NCI-H1436 treated with DMSO at 0.1 percent for 48 hours (cell line): ENCODE measurements at regions not wholly inside any gene's neighbourhood (a gene's known extent, or its start where the extent isn't known, plus 50 kb on each side); places are given as distances from the start of the nearest gene placed in this dataset.
"Not testable (repeated sequence)": the region's sequence is repeated elsewhere in the genome, so short reads cannot be mapped to it uniquely, and the experiment has no call there.

ENCODE experiments used
- DNase-seq: peaks from one replicate; lab custom pipeline; 2025; lab: John Stamatoyannopoulos, UW

DNA sequence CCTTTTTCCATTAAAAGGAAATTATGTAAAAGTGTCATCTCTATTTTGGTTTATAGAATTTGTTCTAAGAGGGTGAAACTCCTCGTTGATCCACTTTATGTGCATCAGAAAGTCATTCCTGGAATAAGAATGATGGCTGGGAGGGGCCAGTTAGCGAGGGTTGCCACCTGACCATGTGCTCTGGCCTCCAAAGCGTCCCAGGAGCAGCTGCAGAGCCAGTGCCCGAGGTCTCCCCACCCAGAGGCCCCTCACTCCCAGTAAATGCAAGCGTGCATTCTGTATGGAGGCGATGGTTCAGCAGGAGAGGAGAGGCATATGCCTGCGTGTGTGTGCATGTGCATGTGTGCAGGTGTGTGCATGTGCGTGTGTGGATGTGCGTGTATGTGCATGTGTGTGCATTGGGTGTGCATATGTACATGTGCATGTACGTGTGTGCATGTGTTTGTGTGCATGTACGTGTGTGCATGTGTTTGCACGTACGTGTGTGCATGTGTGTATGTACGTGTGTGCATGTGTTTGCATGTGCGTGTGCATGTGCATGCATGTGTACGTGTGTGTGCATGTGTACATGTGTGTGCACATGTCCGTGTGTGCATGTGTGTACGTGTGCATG, 345.8 kb downstream of the TEX29 start:
- no peak for DNase-seq

DNA sequence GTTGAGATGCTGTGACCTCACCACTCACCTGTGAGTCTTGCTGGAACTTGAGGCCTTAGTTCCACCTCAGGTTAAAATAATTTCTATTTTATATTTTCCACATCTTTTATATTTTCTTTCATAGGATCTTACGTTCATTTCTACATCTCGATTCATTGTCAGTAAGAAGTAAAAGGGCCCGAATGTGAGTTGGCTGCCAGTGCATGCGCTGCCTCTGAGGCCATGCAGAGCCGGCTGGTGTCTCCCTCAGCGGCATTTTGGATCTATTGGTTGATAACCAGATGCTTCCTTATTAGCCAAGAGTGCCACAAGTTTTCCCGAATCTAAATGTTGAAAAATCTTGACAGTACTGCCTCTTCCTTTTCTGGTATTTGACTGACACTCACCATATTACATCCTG, 347.3 kb downstream of the TEX29 start:
- no peak for DNase-seq

DNA sequence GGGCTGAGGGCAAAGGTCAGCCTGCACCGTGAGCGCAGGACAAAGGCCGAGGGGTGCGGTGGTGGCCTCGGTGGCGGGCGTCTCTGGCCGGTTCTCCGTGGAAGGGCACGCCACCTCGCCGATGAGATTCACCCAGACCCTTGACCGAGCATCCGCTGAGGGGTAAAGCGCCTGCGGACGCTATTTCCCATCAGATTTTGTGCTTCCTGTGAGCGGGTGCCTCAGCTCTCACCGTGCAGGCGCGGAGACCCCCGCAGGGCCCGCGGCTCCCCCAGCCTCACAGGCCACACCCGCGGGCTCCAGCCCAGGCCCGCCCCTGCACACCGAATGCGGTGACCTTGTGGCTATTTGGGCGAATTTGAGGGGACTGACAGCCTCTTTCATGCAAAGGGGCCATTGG, 348.0 kb downstream of the TEX29 start:
- no peak for DNase-seq

DNA sequence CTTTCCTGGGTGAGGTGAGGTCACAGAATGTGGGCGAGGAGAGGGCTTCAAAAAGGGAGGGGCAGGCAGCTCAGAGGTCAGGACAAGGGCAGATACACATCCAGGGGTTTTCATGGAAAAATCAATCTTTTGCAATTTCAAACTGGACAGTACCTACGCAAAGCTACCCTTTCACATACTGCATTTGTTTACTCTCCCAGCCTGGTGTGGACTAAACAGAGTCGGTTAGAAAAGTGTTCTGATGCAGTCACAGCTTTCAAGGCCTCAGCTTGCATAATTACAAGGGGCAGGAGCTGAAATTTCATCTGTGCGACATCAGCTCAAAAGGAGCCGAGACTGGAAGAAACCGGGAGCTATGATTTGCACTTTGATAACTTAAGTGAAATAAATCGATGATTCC, 351.8 kb downstream of the TEX29 start:
- not testable (repeated sequence) for DNase-seq

DNA sequence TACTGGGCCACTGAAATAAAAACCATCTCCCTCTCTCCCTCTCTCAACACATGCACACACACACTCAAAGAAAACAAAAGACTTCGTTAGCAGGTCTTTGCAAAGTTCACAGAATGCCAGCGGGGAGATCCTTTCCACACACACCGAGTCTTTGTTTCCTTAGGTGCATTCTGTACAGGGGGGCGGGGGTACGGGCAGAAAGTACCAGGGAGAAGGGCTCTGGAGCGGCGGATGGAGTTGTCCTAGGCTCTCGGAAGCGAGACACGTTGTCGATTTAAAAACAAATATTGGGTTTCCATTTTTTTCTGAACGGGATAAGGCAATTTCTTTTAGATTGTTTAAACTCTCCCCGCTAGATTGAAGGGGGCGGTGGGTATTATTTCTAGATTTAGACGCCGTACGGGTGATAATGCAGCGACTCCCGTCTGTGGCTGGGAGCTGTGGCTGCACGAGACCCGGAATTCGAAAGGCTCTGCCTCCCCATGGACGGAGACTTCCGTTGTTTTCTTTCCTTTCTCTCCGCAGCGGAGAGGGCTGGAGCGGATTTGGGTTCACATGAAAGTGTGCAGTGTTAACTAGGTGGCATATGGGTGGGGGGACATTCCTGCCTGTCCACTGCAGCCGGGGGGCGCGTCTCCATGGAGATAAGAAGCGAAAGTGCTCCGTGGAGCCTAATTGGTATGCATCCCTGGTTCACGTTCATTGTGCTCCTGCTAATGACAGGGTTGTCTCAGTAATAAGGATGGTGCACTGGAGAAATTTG, 357.9 kb downstream of the TEX29 start:
- not testable (repeated sequence) for DNase-seq

DNA sequence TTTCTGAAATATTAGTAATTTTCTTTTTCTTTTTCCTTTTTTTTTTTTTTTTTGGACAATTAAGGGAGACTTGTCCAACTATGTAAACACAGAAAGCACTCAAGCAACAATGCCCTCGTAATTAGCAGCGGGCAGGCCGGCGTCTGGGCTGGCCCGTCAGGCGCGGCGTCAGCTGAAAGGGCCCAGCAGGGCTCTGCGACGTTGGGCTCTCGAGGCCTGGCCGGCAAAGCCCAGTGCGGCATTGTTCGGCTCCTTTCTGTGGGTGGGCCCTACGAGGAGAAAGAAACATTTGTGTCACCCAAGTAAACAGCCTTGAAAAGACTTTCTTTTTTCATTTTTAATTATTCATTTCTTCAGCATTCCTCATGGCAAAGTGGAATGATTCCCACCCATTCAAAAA, 359.2 kb downstream of the TEX29 start:
- not testable (repeated sequence) for DNase-seq

DNA sequence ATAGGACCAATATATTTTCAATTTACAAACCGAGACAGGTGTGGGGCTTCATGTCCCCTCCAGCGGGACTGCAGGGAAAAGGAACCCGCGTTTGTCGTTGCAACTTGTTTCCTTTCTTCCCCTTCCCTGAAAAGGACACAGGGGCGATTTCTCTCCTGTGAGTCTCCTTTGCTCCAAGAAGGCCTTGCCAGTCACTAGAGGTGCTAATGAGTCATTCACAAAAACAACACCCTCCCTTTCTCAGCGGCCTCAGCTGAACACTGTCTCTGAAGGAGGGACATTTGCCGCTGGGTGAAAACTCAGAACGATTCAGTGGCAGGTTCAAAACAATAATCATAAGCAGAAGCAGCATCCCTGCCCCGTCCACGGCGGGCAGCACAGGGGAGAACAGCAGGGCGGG, 359.7 kb downstream of the TEX29 start:
- DNase-seq, result not testable (repeated sequence)

DNA sequence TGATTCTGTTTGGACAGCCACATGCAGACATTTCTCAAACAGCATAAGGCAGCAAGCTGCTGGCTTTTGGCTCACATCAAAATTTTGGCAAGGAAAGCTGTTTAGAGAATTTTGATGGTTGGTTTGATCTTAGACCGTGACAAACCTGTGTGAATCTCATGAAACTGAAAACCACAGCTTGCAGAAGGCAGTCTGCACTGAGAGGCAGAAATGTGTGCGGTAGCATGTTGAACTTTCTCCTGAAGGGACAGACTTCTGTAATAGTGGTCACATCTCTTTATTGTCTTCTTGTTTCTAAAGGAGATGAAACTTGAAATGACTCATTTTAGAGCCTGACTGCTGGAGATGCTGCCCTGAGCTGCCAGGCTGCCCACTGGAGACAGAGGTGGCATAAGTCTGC, 371.6 kb downstream of the TEX29 start:
- not testable (repeated sequence) for DNase-seq

DNA sequence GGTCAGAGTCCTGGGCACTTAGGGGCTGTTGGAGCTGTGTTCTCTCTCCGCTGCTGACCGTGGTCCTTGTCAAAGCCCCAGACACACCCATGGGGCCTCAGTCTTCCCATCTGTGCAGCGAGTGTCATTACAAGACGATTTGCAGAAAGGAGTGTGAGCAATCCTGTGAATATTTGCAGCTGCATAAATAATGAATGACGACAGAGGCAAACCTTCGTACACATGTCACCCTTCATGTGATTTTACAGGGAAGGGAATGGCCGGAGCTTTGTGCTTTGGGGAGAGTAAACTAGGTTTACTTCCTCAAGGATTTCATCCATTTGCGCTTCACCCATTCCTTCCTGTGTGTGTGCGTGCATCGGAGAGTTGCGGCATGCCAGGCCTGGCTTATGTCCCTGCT, 370.8 kb upstream of the SOX1 start:
- DNase-seq, result not testable (repeated sequence)

DNA sequence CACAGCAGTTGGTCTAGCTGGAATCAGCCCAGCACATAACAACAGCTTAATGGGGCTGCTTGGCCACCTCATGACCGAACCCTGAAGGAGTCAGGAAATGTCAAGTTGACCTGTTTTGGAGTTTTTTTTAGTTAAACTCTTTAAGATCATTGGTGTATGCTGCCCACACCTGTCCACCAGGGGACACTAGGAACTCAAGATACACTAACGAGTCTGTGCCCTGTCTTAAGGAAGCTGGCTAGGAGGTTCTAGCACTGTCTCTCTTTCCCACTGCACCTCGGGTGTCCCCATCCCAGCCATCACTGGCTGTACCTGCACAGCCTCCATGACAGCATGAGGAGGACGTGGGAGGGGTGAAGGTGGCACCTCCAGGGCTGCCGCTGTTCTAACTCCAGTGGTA, 364.9 kb upstream of the SOX1 start:
- DNase-seq, result not testable (repeated sequence)
